Activated naive CD4-positive, alpha-beta T cell treated with anti-CD3 and anti-CD28 coated beads for 36 hours (primary cell): ENCODE measurements at regions not wholly inside any gene's neighbourhood (a gene's known extent, or its start where the extent isn't known, plus 50 kb on each side); places are given as distances from the start of the nearest gene placed in this dataset.
"Not testable (repeated sequence)": the region's sequence is repeated elsewhere in the genome, so short reads cannot be mapped to it uniquely, and the experiment has no call there.

ENCODE experiments used
- CTCF ChIA-PET: fragments of 350-600 bp; sonication (Branson Sonifier 250); formaldehyde crosslinking; loops from one replicate; lab custom pipeline; 2021; ENCODE audit warnings: antibody characterized with exemption; lab: Charles Lee
- DNase-seq: peaks from one replicate; pipeline ENCODE4 v3.0.0-alpha.2; 2020
- H3K27ac Mint-ChIP-seq: one replicate; pipeline ENCODE4 v1.8.0; 2021; ENCODE audit warnings: mild to moderate bottlenecking, mixed read lengths
- H3K27me3 Mint-ChIP-seq: one replicate; pipeline ENCODE4 v1.8.0; 2021; ENCODE audit warnings: low read depth, mixed read lengths
- H3K36me3 Mint-ChIP-seq: one replicate; pipeline ENCODE4 v1.8.0; 2021; ENCODE audit warnings: low read depth, mixed read lengths
- H3K4me1 Mint-ChIP-seq: one replicate; pipeline ENCODE4 v1.8.0; 2021; ENCODE audit warnings: low read depth, mixed read lengths
- H3K4me3 Mint-ChIP-seq: one replicate; pipeline ENCODE4 v1.8.0; 2021; ENCODE audit warnings: mild to moderate bottlenecking, moderate library complexity, mixed read lengths
- H3K9me3 Mint-ChIP-seq: one replicate; pipeline ENCODE4 v1.8.0; 2021; ENCODE audit warnings: mixed read lengths
- intact Hi-C: fragments of 100-400 bp; cut with micrococcal nuclease; formaldehyde crosslinking; loops from one replicate; pipeline ENCODE4 v1.15.1; 2023

DNA sequence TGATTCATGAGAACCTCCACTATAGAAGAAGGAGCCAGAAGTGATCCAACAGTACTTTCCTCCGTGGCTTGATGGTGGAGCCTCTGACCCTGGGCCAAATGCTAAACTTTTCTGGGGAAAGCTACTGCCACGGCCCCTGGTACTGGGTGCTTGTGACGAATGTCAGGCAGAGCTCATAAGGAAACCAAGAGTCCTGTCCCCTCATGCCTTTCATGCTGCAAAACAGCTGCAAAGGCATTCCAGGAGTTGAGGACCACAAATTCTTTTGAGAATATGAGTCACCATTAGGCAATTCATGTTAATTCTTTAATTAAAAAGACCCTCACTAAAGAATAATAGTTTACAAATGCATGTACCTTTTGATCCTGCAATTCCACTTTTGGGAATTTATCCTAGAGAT, 700.4 kb upstream of the FAM241A start:
- H3K4me3 Mint-ChIP-seq, H3K36me3 Mint-ChIP-seq, H3K4me1 Mint-ChIP-seq, H3K27me3 Mint-ChIP-seq, intact Hi-C loops, CTCF ChIA-PET, DNase-seq, H3K27ac Mint-ChIP-seq, H3K9me3 Mint-ChIP-seq: not testable (repeated sequence)

DNA sequence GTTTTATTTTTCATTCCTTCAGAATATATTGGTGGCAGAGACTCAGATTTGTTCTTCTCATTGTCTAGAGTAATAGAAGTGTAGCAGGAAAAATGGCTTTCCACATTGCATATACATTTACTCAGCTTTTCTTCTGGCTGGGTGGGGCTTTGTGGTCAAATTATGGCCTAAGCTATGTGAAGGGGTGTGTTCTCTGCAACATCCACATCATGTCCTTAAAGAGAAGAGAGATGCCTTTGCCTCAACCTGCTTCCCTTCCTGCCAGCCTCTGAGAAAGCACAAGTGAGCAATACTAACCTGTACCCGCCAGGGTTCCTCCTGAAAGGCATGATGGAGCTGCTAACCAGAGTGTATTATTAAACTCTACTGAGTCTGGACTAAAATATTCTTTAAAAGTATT, 695.6 kb upstream of the FAM241A start:
- Mint-ChIP-seq H3K9me3 (peaks cover 1% of the 10 kb centered on the region), H3K27ac (no peak overlapping the region), H3K4me3 (no peak overlapping the region), H3K27me3 (no peaks in the 10 kb centered on the region), H3K36me3 (no peaks in the 10 kb centered on the region), H3K4me1 (no peaks in the 10 kb centered on the region)
- intact Hi-C loops = no loop called here
- CTCF ChIA-PET = no interaction called here
- DNase-seq = no peak

DNA sequence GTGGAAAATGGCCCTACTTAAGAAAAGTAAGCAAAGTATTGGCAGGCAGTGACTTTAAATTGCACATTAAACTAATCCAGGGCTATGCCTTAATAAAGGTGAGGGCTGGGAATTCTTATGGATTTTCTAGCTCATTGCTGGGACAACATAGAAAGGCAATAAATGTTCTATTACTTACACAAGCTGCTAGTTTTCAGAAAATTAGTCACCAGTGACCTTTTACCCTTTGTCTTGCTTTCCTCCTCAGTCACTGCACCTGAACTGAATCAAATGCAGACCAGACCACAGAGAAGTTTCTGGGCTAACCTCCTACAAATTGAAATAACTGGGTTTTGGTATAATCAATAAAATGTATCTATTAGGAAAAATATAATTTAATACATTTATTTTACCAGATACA, 694.4 kb upstream of the FAM241A start:
- CTCF ChIA-PET = no interaction called here
- no peaks in the 10 kb centered on the region for H3K36me3 Mint-ChIP-seq
- H3K9me3 Mint-ChIP-seq = peaks cover 1% of the 10 kb centered on the region
- H3K4me1 Mint-ChIP-seq = no peaks in the 10 kb centered on the region
- H3K27me3 Mint-ChIP-seq = no peaks in the 10 kb centered on the region
- intact Hi-C loops = no loop called here
- H3K27ac Mint-ChIP-seq = no peak overlapping the region
- H3K4me3 Mint-ChIP-seq = no peak overlapping the region
- DNase-seq = no peak

DNA sequence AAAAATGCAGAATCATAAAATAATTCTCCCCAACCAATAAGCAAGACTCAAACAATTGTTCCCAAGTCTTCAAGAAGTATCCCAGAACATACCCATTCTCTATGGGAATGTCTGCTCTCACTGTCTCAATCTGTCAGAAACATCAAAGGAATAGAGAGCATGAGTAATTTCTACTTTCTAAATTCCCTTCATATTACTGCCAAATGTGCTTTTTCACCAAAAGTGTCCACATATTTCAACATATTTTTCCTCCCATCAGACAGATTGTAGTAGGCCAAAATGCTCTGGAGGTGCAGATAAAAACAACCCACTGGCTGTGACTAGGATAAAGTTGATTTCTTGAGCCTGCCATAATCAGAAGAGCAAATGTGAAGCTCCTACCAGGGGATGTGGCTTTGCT, 692.0 kb upstream of the FAM241A start:
- H3K4me3 Mint-ChIP-seq = no peak overlapping the region
- peaks cover 1% of the 10 kb centered on the region for H3K9me3 Mint-ChIP-seq
- intact Hi-C loops = no loop called here

DNA sequence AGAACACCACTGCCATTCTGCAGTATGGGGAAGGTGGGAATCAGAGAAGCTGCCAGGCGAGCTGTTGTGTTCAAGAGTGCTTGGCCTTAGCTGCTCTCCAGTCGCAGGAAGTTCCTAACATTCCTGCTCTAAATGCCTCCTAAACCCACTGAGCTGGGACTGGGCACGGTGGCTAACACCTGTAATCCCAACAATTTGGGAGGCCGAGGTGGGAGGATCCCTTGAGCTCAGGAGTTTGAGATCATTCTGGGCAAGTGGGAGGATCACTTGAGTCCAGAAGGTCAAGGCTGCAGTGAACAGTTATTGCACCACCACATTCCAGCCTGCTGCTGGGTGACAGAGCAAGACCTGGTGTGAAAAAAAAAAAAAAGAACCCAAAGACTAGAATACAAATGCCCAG, 690.3 kb upstream of the FAM241A start:
- H3K36me3 Mint-ChIP-seq = no peaks in the 10 kb centered on the region
- DNase-seq = no peak
- no peaks in the 10 kb centered on the region for H3K27me3 Mint-ChIP-seq
- H3K4me3 Mint-ChIP-seq = no peak overlapping the region
- intact Hi-C loops = no loop called here
- CTCF ChIA-PET = interaction anchor here (1.3 kb wide), 1 partner anchor 14 kb away, joined by 6 read pairs; no protein-coding TSS in a partner anchor
- no peak overlapping the region for H3K27ac Mint-ChIP-seq
- H3K4me1 Mint-ChIP-seq = no peaks in the 10 kb centered on the region
- peaks cover 1% of the 10 kb centered on the region for H3K9me3 Mint-ChIP-seq

More for the DNA sequence above, 692.0 kb upstream of the FAM241A start:
- Mint-ChIP-seq H3K27me3 (no peaks in the 10 kb centered on the region), H3K36me3 (no peaks in the 10 kb centered on the region), H3K4me1 (no peaks in the 10 kb centered on the region), H3K27ac (no peak overlapping the region)
- CTCF ChIA-PET = no interaction called here
- no peak for DNase-seq

DNA sequence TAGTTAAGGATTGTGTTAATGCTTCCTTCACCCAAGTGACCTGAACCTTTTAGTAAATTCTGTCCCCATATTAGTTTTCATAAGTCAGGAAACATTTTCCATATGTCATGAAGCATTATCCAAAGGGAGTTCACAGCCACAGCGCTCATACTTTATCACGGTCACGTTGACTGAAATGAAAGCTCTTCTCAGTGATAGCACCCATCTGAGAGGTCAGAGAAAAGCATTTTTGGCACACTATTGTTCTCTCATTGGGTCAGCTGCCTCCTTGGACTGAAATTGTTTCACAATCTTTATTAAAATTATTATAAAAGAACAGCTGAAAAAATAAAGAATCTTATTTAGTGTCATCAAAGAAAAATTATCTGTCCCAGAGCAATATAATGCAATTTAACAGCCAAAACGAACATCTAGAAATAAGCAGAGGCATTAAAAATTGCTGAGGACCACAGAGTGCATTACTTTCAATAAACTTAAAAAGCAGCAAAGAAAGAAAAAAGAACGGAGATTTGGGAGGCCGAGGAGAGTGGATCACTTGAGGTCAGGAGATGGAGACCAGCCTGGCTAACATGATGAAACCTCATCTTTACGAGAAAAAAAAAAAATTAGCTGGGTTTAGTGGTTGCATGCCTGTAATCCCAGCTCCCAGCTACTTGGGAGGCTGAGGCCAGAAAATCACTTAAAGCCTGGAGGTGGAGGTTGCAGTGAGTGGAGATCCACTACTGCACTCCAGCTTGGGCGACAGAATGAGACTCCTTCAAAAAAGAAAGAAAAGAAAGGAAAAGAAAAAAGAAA, 680.8 kb upstream of the FAM241A start:
- H3K36me3 Mint-ChIP-seq = no peaks in the 10 kb centered on the region
- CTCF ChIA-PET = interaction anchor here (0.7 kb wide), 1 partner anchor 406 kb away, joined by 3 read pairs; no protein-coding TSS in a partner anchor
- H3K27ac Mint-ChIP-seq = no peak overlapping the region
- intact Hi-C loops = no loop called here
- DNase-seq = no peak
- no peaks in the 10 kb centered on the region for H3K4me1 Mint-ChIP-seq
- H3K27me3 Mint-ChIP-seq = no peaks in the 10 kb centered on the region
- peaks cover 1% of the 10 kb centered on the region for H3K9me3 Mint-ChIP-seq
- H3K4me3 Mint-ChIP-seq = no peak overlapping the region

DNA sequence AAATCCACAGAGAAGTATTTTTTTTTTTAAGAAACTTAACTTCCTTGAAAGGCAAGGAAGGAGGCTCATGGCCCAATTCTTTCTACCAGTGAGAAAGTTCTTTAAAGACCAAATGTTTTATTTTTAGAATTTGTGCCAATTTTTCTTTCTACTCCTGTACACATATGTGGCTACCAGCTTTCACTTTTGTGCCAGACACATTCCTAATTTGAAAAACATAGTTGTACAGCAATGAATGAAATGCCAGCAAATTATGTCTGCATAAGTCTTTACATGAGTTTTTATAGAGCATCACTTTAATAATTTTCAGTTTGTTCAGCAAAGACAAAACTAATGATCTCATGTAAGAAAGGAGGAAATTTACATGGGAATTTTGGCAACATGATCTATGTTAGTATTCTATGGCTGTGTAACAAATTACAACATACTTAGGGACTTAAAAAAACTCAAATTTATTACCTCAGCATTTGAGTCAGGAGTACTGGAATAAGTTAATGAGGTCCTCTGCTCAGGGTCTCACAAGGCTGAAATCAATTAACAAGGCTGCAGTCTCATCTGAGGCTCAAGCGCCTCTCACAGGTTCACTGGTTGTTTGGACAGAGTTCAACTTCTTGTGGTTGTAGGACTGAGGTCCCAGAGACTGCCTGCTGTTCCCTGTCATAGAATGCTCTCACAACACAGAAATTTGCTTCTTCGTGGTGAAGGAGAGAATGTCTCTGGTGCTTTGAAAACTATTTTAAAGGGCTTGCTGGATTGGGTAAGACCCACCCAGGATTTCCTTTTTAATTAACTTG, 678.2 kb upstream of the FAM241A start:
- peaks cover 6% of the 10 kb centered on the region for H3K9me3 Mint-ChIP-seq
- intact Hi-C loops = no loop called here
- no peak overlapping the region for H3K4me3 Mint-ChIP-seq
- DNase-seq = no peak
- H3K4me1 Mint-ChIP-seq = no peaks in the 10 kb centered on the region
- H3K27me3 Mint-ChIP-seq = no peaks in the 10 kb centered on the region
- H3K27ac Mint-ChIP-seq = no peak overlapping the region
- CTCF ChIA-PET = no interaction called here
- no peaks in the 10 kb centered on the region for H3K36me3 Mint-ChIP-seq

DNA sequence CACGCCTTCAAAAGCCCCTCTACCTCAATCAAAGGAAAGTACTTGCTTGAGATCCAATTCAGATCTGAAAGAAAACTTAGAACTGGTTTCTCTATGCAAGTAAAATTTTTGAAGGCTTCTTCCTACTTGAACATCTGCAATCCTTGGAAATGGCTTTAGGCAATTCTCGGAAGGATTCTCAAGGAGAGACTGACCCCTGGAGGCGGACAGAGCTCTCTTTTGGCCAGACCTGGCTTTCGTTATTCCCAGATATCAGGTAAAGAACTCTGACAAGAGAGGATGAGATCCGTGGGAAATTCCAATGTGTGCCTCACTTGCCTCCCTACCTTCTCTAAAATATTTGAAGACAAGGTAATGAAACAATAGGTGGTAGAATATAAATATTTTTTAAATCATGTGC, 670.3 kb upstream of the FAM241A start:
- Mint-ChIP-seq H3K9me3 (peaks cover 4% of the 10 kb centered on the region), H3K27me3 (no peaks in the 10 kb centered on the region), H3K4me3 (no peak overlapping the region), H3K4me1 (no peaks in the 10 kb centered on the region), H3K27ac (no peak overlapping the region), H3K36me3 (no peaks in the 10 kb centered on the region)
- CTCF ChIA-PET = no interaction called here
- intact Hi-C loops = no loop called here
- DNase-seq = no peak

DNA sequence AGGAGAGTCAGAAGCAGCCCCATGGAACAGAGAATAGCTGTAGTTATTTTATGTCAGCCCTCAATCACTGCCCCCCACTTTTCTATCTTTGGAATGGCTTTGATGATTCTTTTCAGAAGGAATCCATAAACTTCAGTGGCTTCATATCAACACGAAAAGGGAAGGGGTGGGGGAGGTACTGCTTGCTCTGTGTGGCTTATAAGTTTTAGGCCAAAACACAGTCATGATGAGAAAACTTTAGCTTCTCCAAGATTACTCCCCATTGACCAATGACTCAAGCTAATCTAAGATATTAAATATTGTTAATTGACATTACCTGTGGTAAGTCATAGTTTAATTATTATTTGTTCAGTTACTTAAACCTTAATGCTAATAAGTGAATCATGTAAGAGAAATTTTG, 669.6 kb upstream of the FAM241A start:
- Mint-ChIP-seq H3K36me3 (no peaks in the 10 kb centered on the region), H3K4me3 (no peak overlapping the region), H3K27me3 (no peaks in the 10 kb centered on the region), H3K27ac (no peak overlapping the region), H3K9me3 (no peaks in the 10 kb centered on the region), H3K4me1 (no peaks in the 10 kb centered on the region)
- CTCF ChIA-PET = no interaction called here
- no peak for DNase-seq
- intact Hi-C loops = no loop called here

DNA sequence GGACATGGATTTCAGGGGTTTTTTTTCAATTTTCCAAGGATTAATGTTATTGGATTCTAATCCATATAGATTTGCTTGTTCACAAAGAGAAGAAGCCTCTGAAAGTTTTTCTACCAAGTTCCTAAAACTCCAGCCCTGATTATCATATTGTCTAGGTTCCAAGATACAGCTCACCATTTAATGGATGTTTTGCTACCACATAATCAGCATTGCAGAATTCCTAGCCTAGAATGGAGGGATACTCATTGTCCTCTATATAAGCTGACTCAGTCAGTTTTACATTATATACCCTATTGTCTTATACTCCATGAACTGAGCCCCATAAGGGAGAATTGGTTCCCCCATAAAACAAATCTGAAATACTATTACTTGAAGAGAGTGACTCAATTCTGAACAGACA, 664.7 kb upstream of the FAM241A start:
- H3K27ac Mint-ChIP-seq = no peak overlapping the region
- H3K4me1 Mint-ChIP-seq = no peaks in the 10 kb centered on the region
- H3K9me3 Mint-ChIP-seq = no peaks in the 10 kb centered on the region
- no peak overlapping the region for H3K4me3 Mint-ChIP-seq
- no peaks in the 10 kb centered on the region for H3K27me3 Mint-ChIP-seq
- no peak for DNase-seq
- no peaks in the 10 kb centered on the region for H3K36me3 Mint-ChIP-seq
- CTCF ChIA-PET = no interaction called here
- intact Hi-C loops = no loop called here

DNA sequence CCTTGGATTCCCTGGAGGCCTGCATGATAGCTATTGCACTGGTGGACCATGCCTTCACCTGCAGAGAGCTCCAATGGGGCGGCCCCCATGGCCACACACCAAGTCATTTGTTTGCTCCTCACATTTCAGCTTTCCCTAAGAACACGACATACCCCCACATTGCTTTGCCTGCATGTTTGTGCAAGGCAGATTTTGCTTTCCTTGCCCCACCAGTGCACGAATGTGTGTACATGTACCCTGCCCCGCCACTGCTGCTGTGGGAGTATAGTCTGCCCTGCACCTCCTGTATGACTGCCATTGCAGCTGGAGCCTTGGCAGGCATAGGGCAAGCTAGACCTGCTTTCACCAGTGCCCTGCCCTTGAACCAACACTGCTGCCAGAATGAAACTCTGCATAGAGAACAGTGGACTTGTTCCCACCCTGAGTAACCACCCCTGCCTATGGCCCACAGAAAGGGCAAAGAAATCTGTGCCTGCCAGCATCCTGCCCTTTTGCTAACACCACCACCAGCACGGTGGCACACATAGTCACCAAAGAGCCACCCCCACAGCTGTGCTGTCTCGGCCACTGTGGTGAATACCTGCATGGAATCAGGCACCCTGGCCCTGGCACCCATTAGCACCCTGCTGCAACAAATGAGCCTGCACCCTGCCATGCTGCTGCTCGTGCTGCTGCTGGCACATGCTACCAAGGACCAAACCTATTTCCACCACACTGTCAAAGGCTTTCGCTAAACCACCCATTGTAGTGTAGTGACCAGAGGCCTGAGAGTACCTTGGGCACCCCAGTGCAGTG, 661.7 kb upstream of the FAM241A start:
- Mint-ChIP-seq H3K36me3 (no peaks in the 10 kb centered on the region), H3K27me3 (no peaks in the 10 kb centered on the region), H3K4me3 (no peak overlapping the region), H3K27ac (no peak overlapping the region), H3K4me1 (no peaks in the 10 kb centered on the region), H3K9me3 (peaks cover 3% of the 10 kb centered on the region)
- intact Hi-C loops = no loop called here
- no peak for DNase-seq
- CTCF ChIA-PET = no interaction called here

DNA sequence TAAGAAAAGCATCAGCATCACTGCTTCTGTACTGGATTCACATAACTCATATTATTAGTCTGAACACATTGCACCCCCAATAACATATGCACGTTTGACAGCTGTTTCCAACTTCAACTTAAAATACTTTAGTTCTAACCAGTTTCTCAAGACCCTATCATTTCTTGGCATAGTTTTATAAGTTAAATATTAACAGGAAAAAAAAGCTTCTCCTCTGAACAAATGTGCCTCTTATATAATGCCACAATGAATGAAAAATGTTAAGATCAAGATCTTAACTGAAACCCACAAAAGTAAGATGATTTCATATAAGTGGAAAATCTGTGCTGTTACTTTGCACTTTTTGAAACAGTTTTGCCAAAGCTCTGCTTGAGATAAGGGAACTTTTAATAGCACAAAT, 652.8 kb upstream of the FAM241A start:
- H3K27me3 Mint-ChIP-seq = no peaks in the 10 kb centered on the region
- H3K27ac Mint-ChIP-seq = no peak overlapping the region
- intact Hi-C loops = no loop called here
- CTCF ChIA-PET = interaction anchor here (0.5 kb wide), 1 partner anchor 381 kb away, joined by 5 read pairs; no protein-coding TSS in a partner anchor
- peaks cover 2% of the 10 kb centered on the region for H3K9me3 Mint-ChIP-seq
- H3K4me3 Mint-ChIP-seq = no peak overlapping the region
- no peak for DNase-seq
- no peaks in the 10 kb centered on the region for H3K36me3 Mint-ChIP-seq
- H3K4me1 Mint-ChIP-seq = no peaks in the 10 kb centered on the region
